Stimulated activated naive CD8-positive, alpha-beta T cell treated with anti-CD3 and anti-CD28 coated beads, Interleukin-15, Interleukin-2, amounts not matched to agents 100 ng/mL and 50 ng/mL, for 24 hours (primary cell): ENCODE measurements at regions not wholly inside any gene's neighbourhood (a gene's known extent, or its start where the extent isn't known, plus 50 kb on each side); places are given as distances from the start of the nearest gene placed in this dataset.
"Not testable (repeated sequence)": the region's sequence is repeated elsewhere in the genome, so short reads cannot be mapped to it uniquely, and the experiment has no call there.

ENCODE experiments used
- H3K27ac Mint-ChIP-seq: one replicate; pipeline ENCODE4 v1.8.0; 2021; ENCODE audit warnings: mild to moderate bottlenecking, mixed read lengths
- H3K27me3 Mint-ChIP-seq: one replicate; pipeline ENCODE4 v1.8.0; 2021; ENCODE audit warnings: mixed read lengths
- H3K36me3 Mint-ChIP-seq: one replicate; pipeline ENCODE4 v1.8.0; 2021; ENCODE audit warnings: low read depth, mixed read lengths
- H3K4me1 Mint-ChIP-seq: one replicate; pipeline ENCODE4 v1.8.0; 2021; ENCODE audit warnings: low read depth, mixed read lengths
- H3K4me3 Mint-ChIP-seq: one replicate; pipeline ENCODE4 v1.8.0; 2021; ENCODE audit warnings: mild to moderate bottlenecking, mixed read lengths
- H3K9me3 Mint-ChIP-seq: one replicate; pipeline ENCODE4 v1.8.0; 2021; ENCODE audit warnings: mixed read lengths

- Mint-ChIP-seq H3K27ac (no peak overlapping the region), H3K27me3 (no peaks in the 10 kb centered on the region), H3K4me3 (no peak overlapping the region), H3K36me3 (no peaks in the 10 kb centered on the region), H3K4me1 (no peaks in the 10 kb centered on the region), H3K9me3 (peaks cover 3% of the 10 kb centered on the region)
Observed at GRCh38 chr3:21049334-21050062, 701.5 kb downstream of the ZNF385D start.

- no peaks in the 10 kb centered on the region for H3K27me3 Mint-ChIP-seq
- H3K36me3 Mint-ChIP-seq = no peaks in the 10 kb centered on the region
- no peaks in the 10 kb centered on the region for H3K9me3 Mint-ChIP-seq
- no peak overlapping the region for H3K4me3 Mint-ChIP-seq
- no peaks in the 10 kb centered on the region for H3K4me1 Mint-ChIP-seq
- H3K27ac Mint-ChIP-seq = no peak overlapping the region
Observed at GRCh38 chr3:21043139-21043538, 707.9 kb downstream of the ZNF385D start.

GRCh38 chr3:21042184-21042583 lies 708.8 kb downstream of the ZNF385D start:
- H3K4me1 Mint-ChIP-seq = no peaks in the 10 kb centered on the region
- no peaks in the 10 kb centered on the region for H3K36me3 Mint-ChIP-seq
- no peak overlapping the region for H3K27ac Mint-ChIP-seq

DNA sequence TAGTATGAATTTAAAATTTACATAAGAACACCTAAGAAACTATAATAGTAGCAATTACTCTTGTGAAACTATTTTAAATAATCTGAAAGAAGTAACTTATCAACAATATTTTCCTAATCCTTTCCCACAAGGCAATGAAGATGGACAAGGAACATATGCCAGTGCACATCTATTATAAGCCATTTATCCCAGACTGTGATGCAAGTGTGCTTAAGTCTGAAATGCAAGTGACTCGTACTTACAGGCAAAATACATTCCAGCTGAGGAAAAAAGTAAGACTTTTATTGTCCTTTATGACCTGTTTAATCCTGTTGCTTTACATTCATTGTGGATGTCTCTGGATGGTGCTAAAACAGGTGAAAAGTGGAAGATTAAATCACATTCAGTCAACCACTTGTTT lies 709.4 kb downstream of the ZNF385D start:
- no peaks in the 10 kb centered on the region for H3K27me3 Mint-ChIP-seq
- H3K4me1 Mint-ChIP-seq = no peaks in the 10 kb centered on the region
- no peak overlapping the region for H3K4me3 Mint-ChIP-seq
- no peak overlapping the region for H3K27ac Mint-ChIP-seq
- H3K36me3 Mint-ChIP-seq = no peaks in the 10 kb centered on the region
- no peaks in the 10 kb centered on the region for H3K9me3 Mint-ChIP-seq

More at GRCh38 chr3:21042184-21042583, 708.8 kb downstream of the ZNF385D start:
- H3K9me3 Mint-ChIP-seq = no peaks in the 10 kb centered on the region
- no peaks in the 10 kb centered on the region for H3K27me3 Mint-ChIP-seq
- no peak overlapping the region for H3K4me3 Mint-ChIP-seq

DNA sequence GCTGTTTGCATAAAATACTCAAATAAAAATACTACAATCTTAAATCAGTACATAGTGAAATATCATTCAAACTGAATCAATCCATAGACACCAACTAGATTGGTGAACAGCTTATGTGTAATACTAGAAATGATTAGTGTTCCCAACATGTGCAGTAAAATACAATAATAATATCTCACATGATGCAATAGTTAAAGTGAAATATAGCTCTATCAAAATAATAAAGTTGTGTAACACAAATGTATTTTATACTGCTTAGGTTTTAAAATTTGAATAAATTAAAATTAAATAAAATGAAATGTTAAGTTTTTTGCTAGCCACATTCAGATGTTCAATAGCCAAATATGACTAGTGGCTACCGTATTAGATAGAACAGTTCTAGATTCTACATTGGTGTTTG lies 714.1 kb downstream of the ZNF385D start:
- no peaks in the 10 kb centered on the region for H3K9me3 Mint-ChIP-seq
- no peaks in the 10 kb centered on the region for H3K27me3 Mint-ChIP-seq
- no peak overlapping the region for H3K27ac Mint-ChIP-seq
- no peaks in the 10 kb centered on the region for H3K36me3 Mint-ChIP-seq
- no peak overlapping the region for H3K4me3 Mint-ChIP-seq
- no peaks in the 10 kb centered on the region for H3K4me1 Mint-ChIP-seq

DNA sequence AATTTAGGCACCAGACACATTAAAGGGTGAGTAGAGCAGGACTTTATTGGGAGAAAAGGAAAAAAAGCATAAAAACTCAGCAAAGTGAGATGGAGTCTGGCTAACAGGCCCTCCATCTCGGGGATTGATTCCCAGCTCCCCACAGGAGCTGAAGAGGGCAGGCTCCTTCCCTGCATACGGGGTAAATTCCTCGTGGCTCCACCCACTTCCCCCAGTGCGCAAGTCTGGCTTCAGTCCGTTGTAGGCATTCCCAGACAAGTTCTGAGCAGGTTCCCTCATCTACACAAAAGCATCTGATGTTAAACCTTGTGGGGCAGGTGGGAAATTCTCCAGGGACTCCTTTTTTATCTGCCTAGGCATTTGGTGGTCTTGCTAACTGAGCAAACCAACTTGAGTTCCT lies 722.6 kb downstream of the ZNF385D start:
- H3K27me3 Mint-ChIP-seq = no peaks in the 10 kb centered on the region
- no peaks in the 10 kb centered on the region for H3K36me3 Mint-ChIP-seq
- no peak overlapping the region for H3K27ac Mint-ChIP-seq
- H3K4me1 Mint-ChIP-seq = no peaks in the 10 kb centered on the region
- H3K9me3 Mint-ChIP-seq = peaks cover 17% of the 10 kb centered on the region
- H3K4me3 Mint-ChIP-seq = no peak overlapping the region

DNA sequence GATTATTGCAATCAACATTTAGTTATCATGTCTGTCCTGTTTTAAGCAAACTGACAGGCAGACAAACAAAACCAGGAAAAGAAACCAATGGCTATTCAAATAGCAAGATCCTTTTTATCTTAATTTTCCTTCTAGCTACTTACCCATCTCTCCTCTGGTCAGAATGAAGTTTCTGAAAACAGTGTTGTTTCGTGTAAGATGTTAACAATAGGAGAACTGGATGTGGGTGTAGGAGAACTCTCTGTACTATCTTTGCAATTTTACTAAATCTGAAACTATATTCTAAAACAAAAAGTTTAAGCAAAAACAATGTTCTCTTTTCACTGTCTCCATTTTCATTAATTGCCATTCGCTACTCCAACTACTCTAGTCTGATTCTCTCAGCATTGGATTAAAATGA lies 726.4 kb downstream of the ZNF385D start:
- H3K9me3 Mint-ChIP-seq = peaks cover 23% of the 10 kb centered on the region
- H3K27ac Mint-ChIP-seq = no peak overlapping the region
- H3K36me3 Mint-ChIP-seq = no peaks in the 10 kb centered on the region
- H3K27me3 Mint-ChIP-seq = no peaks in the 10 kb centered on the region
- no peak overlapping the region for H3K4me3 Mint-ChIP-seq
- H3K4me1 Mint-ChIP-seq = no peaks in the 10 kb centered on the region

GRCh38 chr3:21020681-21021080 lies 730.3 kb downstream of the ZNF385D start:
- H3K27ac Mint-ChIP-seq = no peak overlapping the region

DNA sequence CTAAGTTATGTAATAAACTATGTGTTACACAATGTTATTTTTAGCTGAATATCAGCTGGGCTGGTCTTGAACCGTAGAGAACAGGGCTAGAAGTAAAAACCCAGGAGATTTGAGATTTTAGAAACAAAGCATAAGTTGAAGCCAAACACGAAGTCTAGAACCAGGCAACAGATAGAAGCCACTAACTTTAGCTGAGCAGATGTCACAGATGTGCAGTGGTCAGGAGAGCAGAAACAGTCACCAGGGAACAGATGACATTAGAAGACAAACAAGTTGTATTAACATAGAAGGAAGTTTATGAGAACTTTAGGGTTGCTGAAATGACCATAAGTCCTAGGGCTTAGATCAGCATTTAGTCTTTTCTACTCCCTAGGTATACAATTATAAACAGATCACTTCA lies 731.0 kb downstream of the ZNF385D start:
- Mint-ChIP-seq H3K27me3 (no peaks in the 10 kb centered on the region), H3K4me3 (no peak overlapping the region), H3K27ac (no peak overlapping the region), H3K4me1 (no peaks in the 10 kb centered on the region), H3K9me3 (peaks cover 25% of the 10 kb centered on the region), H3K36me3 (no peaks in the 10 kb centered on the region)

More at GRCh38 chr3:21020681-21021080, 730.3 kb downstream of the ZNF385D start:
- Mint-ChIP-seq H3K27me3 (no peaks in the 10 kb centered on the region), H3K4me1 (no peaks in the 10 kb centered on the region), H3K9me3 (peaks cover 25% of the 10 kb centered on the region), H3K36me3 (no peaks in the 10 kb centered on the region), H3K4me3 (no peak overlapping the region)

DNA sequence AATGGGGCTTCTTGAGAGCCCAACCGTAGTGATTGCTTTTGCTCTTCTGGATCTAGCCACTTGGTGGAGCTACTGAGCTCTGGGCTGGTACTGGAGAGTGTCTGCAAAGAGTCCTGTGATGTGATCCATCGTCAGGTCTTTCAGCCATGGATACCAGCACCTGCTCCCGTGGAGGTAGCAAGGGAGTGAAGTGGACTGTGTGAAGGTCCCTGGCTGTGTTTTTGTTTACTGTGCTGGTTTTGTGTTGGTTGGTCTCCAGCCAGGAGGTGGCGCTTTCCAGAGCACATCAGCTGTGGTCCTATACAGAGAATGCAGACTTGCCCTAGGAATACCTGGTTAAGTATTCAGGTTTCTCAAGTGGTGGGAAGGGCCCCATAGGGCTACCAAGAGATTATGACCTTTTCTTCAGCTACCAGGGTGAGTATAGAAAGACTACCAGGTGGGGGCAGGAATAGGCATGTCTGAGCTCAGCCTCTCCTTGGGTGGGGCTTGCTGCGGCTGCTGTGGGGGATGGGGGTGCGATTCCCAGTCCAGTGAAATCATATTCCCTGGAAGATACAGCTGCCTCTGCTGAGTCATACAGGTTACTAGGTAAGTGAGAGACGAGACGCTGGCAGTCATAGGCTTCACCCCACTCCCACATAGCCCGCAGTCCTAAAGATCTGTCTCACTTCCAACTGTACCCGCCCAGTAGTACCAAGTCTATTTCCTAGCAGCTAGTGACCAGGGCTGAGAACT lies 733.7 kb downstream of the ZNF385D start:
- Mint-ChIP-seq H3K36me3 (no peaks in the 10 kb centered on the region), H3K4me1 (no peaks in the 10 kb centered on the region), H3K27me3 (no peaks in the 10 kb centered on the region)

DNA sequence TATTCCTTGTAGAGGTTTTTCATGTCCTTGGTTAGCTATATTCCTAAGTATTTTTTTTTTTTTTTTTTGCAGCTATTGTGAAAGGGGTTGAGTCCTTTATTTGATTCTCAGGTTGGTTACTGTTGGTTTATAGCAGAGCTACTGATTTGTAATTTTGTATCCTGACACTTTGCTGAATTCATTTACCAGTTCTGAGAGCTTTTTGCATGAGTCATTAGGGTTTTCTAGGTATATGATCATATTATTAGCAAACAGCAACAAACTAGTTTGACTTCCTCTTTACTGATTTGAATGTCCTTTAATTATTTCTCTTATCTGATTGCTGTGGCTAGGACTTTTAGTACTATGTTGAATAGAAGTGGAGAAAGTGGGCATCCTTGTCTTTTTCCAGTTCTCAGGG lies 737.4 kb downstream of the ZNF385D start:
- no peaks in the 10 kb centered on the region for H3K36me3 Mint-ChIP-seq
- no peak overlapping the region for H3K4me3 Mint-ChIP-seq
- H3K4me1 Mint-ChIP-seq = no peaks in the 10 kb centered on the region
- H3K27ac Mint-ChIP-seq = no peak overlapping the region
- peaks cover 42% of the 10 kb centered on the region for H3K9me3 Mint-ChIP-seq
- no peaks in the 10 kb centered on the region for H3K27me3 Mint-ChIP-seq

More for the DNA sequence above, 733.7 kb downstream of the ZNF385D start:
- no peak overlapping the region for H3K4me3 Mint-ChIP-seq
- H3K9me3 Mint-ChIP-seq = peaks cover 38% of the 10 kb centered on the region
- no peak overlapping the region for H3K27ac Mint-ChIP-seq

- H3K27ac Mint-ChIP-seq = no peak overlapping the region
- H3K27me3 Mint-ChIP-seq = no peaks in the 10 kb centered on the region
- no peak overlapping the region for H3K4me3 Mint-ChIP-seq
- H3K4me1 Mint-ChIP-seq = no peaks in the 10 kb centered on the region
- H3K36me3 Mint-ChIP-seq = no peaks in the 10 kb centered on the region
- peaks cover 14% of the 10 kb centered on the region for H3K9me3 Mint-ChIP-seq
Observed at GRCh38 chr3:20999661-21000060, 751.3 kb downstream of the ZNF385D start.

DNA sequence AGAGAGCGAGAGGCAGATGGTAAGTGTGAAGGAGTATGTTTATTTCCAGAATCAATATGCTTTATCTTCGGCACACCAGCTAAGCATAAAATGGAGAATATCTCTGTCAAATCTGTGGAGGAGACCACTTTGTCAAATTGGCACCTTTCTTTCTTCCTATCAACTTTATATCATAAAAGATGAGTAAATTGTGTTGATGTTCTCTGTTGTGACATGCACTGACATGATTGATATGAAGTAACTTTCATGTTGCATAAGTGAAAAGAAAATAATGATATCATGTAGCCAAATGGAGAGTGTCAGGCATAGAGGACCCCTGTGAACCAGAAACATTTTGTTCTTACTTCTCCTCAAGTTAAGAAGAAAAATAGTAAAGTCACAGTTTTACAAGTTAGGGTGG lies 753.8 kb downstream of the ZNF385D start:
- Mint-ChIP-seq H3K27ac (no peak overlapping the region), H3K9me3 (peaks cover 7% of the 10 kb centered on the region), H3K27me3 (no peaks in the 10 kb centered on the region), H3K36me3 (no peaks in the 10 kb centered on the region), H3K4me3 (no peak overlapping the region), H3K4me1 (no peaks in the 10 kb centered on the region)

GRCh38 chr3:20990896-20991295 lies 760.1 kb downstream of the ZNF385D start:
- H3K4me1 Mint-ChIP-seq = no peaks in the 10 kb centered on the region
- no peak overlapping the region for H3K27ac Mint-ChIP-seq
- no peaks in the 10 kb centered on the region for H3K36me3 Mint-ChIP-seq
- peaks cover 6% of the 10 kb centered on the region for H3K9me3 Mint-ChIP-seq
- H3K4me3 Mint-ChIP-seq = no peak overlapping the region
- no peaks in the 10 kb centered on the region for H3K27me3 Mint-ChIP-seq

DNA sequence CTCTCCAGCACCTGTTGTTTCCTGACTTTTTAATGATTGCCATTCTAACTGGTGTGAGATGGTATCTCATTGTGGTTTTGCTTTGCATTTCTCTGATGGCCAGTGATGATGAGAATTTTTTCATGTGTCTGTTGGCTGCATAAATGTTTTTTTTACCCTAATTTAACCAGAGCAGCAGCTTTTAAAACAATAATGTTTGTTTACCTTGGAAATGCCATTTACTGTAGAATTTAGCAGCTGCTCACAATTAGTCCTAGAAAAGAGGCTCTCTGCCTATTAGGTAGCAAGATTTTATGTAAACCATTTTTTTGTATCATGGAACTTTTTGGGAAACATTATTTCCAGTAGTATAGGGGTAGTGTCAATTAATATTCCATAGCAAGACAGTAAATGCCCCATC lies 761.4 kb downstream of the ZNF385D start:
- H3K9me3 Mint-ChIP-seq, H3K4me1 Mint-ChIP-seq, H3K27ac Mint-ChIP-seq, H3K4me3 Mint-ChIP-seq, H3K27me3 Mint-ChIP-seq, H3K36me3 Mint-ChIP-seq: not testable (repeated sequence)
